Dermis microvascular lymphatic vessel endothelial cell (primary cell): ENCODE measurements at regions not wholly inside any gene's neighbourhood (a gene's known extent, or its start where the extent isn't known, plus 50 kb on each side); places are given as distances from the start of the nearest gene placed in this dataset.

ENCODE experiments used
- DNase-seq, 2 donors: peaks; one replicate each; pipeline versions ENCODE4 v3.0.0 to v3.0.0-alpha.2; 2010; ENCODE audit warnings: low read depth in 2 of 2

DNA sequence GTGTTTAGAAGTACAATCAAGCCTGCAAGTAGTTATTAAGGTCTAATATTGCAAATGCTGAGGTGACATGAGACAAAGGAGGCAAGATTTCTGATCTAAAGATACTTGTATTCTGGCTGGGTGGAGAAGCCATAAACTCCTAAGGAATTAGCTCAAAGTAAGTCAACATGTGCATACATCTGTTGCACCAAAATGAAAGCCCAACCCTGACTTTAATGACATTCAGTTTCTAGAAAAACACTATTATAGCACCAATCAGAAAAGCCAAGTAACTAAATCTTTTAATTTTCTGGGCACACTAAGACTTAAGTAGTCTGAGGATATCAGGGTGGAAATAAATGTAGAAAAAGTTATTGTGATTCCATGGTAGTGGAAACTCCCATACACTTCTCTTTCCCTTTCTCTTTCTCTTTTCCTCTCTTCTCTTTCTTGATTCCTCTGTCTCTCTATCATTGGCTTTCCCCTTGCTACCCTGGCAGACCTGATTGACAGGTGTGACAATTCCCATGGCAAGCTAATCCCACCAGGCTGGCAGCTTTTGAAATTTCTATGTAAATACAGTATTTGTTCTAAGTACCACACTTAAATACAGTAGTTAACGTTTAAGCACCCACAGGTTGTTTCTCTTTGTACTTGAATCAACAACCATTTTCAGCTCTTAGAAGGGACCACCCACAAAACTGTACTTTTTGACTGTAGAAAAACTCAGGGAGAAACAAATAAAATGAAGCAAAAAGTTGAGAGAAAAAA lies 528.4 kb upstream of the SEMA6D start:
- no peak for DNase-seq

DNA sequence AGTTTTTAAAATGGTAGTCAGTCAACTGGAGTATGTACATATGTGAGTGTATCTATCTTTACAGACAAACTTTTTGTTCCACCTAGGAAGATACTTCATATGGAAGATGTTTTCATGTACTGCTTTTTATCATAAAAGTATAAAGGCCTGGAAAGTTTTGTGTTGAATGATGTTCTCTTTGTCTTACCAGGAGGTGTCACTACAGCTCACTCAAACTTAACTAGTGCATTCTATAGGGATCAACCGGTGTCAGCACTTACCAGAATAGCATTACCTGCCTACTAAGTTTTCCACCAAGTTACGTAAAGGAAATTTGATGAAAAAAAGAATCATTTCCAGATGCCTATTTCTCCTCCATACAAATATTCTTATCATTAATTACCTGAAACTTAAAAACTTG lies 522.6 kb upstream of the SEMA6D start:
- DNase-seq, result peak; percentile 1 to 53

DNA sequence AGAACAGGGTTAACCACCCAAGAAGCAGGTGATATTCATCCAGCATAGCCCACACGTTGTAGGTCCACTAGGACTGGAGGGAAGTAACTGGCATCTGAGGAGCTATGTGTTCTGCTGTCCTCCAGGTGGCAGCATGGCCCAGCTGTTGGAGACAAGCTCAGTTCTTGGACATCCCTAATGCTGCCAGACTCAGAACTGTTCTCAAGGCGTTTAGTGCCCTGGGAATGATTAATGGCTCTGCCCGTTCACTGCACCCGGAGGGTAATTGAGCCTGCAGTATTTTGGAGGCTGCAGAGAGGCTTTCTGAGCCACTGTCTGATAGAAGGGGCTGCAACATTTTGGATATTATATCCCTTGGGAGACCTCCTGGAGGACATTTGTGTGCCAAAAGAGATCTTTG lies 521.3 kb upstream of the SEMA6D start:
- peak; percentile 53 to 83 for DNase-seq

DNA sequence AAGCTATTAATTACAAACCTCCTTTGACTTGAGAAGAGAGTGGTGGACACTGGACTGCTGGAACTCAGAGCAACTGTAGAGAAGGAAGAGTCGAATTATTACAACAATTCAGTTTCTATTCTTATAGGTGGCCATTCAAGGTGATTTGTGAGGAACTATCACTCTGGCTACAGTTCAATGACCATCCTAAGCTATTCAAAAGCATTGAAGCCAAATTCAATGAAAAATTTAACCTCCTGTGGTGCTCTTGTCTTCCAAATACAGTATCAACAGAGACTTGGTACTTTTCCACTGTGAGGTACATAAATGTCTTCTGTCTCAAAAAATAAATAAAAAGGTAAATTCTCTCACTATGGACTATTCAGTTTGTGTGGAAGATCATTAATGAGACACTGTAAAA lies 513.3 kb upstream of the SEMA6D start:
- no peak for DNase-seq

DNA sequence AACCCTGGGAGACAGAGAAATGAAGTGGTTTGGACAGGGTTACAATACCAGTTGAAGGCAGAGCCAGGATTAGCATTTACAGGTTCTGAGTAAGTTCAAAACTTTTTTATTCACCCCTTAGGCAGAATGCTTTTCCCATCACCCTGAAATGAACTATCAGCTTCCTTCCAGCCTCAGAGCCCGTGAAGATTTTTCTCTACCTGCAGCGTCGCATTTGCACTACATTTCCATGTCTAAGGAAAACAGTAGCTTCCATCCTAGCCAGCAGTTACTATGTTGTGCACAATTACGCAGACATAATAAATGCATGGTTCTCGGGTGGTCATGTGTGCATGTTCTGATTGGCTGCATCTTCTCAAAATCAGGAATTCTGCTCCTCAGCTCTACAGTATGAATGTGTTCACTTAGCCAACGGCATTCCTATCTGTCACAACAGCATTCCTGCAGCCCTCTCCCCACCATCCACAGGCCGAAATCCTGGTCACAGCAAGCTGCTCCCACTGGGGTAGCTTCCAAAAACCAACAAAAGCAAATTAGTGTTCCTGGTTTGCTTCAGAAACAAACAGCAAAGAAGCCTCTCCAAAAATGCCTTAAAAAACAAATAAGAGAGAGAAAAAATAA lies 510.8 kb upstream of the SEMA6D start:
- no peak for DNase-seq

DNA sequence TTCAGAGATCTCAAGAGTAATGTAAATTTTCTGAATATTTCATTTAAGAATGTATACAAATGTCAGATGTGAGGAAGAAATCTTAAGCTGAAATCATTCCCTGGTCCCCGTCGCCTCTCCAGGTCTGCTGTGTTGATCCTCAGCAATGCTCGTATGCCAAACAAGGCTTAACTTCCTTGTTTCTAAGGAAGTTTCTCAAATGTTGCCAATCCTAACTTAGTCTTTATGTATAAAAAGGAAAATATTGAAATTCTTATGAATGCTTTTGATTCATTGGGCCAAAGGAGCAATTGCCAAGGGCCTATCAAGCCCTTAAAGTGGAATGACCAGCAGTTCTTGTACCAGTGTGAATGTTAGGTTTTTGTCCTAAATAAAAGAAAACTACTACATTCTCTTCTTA lies 507.7 kb upstream of the SEMA6D start:
- no peak for DNase-seq

DNA sequence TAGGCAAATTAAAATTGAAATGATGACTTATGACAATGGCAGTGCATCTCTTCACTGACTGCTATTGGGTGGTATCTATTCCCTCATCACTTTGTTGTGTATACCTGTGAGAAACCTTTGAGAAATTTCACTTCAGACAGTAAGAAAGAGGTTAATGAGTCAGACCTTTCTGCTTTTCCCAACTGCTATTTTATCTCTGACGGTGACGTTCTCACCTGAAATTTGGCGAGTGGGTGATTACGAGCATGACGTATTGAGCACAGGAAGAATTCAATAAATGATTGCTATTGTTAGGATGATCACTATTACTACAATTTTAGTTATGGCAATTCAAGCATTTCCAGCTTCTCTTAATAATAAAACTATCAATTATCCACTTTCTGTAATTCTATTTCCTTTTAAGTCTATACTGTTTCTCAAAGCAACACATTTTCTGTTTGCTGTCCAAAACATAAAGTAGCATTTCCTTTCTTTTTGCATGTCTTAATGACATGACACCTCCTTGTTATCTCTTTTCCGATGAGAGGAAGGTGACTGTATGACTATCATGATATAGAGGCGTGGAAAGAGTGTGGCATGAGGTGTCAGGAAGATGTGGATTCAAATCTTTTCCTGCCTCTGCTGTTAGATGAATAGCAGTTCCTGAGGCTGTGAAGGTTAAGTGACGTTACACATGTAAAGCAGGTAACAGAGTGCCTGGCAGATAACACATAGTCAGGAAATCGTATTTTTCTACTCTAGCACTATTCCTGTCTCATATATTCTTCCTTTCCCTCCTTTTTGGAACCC lies 504.9 kb upstream of the SEMA6D start:
- no peak for DNase-seq

DNA sequence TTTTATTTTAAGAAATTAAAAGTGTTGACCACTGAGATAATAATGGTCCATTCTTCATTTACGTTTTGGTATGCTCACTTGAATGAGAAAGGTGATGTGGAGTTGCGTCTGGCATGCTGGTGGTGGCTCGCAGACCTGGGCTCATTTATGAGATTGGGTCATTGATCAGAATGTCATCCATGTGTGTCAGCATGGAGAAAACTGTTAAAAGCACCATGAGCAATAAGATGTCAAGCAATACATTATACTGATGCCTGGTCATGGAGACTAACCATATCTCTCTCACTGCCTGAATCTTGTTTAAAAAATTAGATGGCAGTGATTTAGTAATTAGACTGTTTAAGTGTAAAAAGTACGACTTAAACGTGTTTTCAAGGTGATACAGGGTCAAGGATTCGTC lies 503.4 kb upstream of the SEMA6D start:
- DNase-seq, result no peak

DNA sequence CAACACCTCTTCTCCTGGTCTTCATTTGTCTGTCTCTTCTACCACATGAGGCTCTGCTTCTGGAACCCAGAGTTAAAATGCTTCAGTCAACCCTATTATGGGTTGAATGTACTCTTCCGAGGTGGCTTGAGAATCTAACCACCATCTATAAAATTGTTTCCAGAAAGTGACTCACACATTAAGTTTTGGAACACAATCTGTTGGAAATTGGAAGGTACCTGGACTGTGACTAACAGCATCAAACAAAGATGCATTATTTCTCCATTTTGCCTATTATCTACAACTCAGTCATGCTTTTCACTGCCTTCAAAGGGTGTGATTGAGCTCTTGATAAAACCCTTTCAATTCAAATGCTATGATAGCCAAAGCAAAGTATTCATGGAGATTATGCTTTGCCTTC lies 499.0 kb upstream of the SEMA6D start:
- DNase-seq, result no peak

DNA sequence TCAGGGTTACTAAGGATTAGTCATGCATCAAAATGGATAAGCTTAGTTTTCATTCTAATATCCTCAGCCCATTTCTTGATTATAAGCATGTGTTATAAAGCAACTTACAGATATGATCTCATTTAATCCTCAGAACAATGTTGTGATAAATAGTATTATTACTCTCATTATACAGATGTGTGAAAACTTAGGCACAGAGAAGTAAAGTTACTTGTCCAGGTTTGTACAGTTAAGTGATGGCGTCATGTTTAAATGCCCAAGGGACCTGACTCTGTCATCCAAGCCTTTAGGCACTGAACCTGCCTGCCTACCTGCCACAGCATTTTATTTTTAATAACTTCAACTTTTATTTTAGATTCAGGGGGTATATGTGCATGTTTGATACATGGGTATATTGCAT lies 472.9 kb upstream of the SEMA6D start:
- no peak for DNase-seq

DNA sequence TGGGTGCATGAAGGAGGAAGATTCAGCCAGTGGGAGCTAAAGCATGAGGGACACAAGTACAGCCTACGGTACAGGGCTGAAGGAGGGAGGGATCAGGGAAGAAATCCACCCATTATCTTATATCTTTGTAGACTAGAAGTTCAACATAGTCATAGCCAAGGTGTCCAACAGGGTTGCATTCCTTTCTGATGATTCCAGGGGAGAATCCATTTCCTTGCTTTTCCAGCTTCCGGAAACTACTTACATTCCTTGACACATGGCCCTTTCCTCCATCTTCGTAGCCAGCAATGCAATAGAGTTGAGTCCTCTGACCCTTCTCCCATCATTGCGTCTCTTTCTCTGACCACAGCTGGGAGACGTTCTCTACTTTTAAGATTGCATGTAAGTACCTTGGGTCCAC lies 471.0 kb upstream of the SEMA6D start:
- DNase-seq, result peak in 1 of 2 donors; percentile 15

DNA sequence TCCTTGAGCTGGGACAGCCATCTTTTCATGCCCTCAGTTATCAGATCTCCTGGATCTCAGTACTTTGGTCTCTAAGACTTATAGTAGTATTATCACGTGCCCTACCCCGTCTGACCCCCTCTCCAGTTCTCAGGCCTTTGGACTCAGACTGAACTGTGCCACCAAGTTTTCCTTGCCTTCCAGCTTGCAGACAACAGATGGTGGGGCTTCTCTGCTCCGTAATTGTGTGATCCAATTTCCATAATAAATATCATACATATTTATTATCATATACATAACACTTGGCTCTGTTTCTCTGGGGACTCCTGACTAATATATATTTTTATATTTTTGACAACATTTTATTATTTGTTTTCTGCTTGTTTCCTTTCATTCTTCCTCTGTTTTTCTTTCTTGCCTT lies 458.8 kb upstream of the SEMA6D start:
- no peak for DNase-seq

DNA sequence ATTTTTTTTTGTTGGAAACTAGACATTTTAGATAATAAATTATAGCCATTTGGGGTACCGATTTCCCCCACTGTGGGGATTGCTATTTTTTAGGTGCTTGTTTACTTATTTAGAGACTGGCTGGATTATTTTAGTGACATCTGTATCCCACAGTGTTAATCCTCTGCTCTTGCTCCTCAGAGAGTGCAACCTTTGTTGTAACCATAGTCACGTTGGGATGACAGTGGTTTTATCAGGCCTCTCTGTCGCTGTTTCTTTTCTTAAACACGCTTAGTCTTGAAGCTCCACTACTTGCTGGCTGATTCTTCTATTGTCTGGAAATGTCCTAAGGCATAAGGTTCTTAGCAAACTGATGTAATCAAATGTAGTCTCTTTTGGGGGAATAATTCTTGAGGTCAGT lies 451.6 kb upstream of the SEMA6D start:
- DNase-seq, result no peak

DNA sequence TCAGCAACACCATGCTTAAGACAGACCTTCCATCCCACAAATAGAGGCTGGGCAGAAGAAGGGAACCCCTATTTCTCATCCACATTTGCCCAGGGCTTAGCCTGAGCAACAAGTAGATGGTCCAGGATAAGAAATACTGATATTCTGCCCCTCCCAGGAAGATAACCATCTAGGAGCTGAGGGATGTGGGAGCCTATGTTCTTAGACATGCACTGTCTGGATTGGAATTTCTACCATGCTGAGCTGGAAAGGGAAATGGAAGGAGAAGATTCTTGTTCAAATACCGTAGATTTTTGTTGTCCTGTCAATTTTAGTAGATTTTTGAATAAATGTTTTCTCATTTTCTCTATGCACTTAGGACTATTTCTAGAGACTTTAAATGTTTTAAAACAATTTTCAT lies 450.7 kb upstream of the SEMA6D start:
- DNase-seq, result no peak

DNA sequence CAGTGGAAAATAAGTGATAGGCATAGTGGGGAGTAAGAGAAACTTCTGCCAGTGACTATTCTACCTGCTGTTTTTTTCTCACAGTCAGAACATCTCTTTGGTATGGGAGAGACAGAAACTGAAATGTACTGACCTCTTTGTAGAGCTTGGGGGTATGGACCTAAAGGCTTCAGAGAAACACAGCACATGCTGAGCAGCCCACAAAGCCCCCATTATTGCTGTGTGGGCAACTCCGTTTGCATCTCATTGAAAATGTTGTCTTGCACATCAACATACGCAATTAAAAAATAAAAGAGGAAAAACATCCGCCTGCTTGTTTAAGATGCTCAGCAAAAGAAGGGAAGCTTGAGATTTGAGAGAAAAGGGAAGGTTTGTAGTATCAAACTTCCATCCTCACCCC lies 443.4 kb upstream of the SEMA6D start:
- DNase-seq, result no peak

DNA sequence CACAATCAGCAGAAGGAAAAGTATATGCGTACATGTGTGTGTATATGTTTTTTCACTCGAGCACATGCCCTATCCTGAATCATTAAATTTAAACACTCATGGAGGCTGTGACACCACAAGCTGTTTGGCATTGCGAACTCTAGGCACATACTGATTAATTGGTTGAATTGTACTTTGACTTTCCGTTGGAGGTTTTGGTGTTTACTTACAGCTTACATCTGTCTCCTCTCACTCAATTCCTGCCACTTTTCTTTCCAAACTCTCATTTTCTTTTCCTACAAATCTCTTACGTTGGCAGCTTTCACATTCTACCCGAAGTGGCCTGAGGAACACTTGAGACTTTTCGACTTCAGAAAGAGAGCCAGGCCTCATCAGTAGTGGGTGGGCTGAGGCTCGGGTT lies 434.1 kb upstream of the SEMA6D start:
- DNase-seq, result no peak

DNA sequence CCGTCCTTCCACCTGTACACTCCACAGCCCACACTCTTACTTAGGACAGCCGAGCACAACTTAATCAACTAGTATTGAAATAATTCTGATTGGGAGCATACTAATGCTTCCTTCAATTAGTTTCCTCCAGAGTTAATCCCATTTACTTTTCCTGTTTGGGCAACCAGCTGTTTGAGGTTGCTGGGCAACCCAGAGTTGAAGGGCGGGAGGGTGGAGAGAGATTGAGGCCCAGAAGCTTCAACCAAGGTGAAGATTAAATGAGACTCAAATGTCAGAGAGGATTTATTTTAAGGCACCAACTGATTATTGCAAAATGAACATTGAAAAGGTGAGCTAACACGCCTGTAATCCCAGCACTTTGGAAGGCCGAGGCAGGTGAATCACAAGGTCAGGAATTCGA lies 428.5 kb upstream of the SEMA6D start:
- no peak for DNase-seq

DNA sequence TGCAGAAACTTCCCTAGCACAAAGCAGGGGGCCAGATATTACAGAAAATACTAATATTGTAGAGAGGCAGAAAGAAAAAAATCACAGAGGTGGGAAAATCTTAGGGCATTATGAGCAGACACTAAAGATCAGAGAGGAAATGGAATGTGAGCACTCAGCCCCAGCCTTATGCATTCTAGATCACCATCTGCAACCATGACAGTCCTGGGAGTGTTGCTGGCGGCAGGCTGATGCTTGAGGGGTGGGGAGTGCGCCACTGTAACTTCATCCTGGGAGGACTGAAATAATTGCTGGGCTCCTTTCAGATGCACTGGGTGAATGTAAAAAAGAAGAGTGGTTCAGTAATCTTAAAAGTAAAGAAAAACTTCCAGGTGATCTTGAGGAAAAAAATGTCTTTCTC lies 427.6 kb upstream of the SEMA6D start:
- DNase-seq, result no peak

DNA sequence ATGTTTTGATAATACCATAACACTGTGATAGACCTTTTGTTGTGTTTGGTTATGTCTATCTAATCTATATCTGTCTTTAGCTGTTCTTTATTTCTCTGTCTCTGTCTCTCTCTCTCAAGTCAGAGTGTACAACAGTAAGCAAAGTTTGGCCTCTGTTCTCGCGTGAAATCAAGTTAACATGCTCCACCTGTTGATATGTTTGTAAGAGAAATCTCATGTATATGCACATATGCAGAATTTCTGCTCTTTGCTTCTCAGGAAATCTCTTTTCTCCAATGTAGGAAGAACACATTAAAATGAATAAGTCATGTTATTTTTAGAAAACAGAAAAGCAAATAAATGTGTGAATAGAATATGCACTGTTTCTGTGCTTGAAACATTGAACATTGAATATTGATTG lies 425.5 kb upstream of the SEMA6D start:
- no peak for DNase-seq

DNA sequence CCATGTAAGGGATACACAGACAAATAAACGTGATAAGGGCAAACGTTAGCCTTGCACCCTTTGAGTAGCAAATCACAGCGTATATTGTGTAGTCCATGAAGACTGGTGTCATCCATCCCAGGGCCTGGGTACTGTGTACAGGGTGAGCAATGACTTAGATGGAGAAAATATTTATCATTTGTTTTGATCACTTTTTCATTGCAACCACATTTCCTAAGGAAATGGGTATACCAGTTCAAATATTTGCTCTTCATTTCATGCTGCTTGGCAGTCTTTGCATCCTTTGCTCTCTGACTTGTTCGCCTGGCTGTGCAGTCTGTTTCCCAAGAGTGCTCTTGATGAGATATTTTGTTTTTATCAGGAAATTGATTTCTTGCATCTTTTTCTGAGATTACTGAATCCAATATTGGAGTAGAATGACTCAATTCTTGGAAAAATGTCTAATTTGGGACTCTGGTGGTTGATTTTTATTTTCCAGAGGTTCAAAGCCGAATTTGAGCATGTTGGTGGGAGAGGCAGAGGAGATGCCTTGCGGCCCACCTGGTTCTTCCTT lies 424.6 kb upstream of the SEMA6D start:
- DNase-seq, result no peak

DNA sequence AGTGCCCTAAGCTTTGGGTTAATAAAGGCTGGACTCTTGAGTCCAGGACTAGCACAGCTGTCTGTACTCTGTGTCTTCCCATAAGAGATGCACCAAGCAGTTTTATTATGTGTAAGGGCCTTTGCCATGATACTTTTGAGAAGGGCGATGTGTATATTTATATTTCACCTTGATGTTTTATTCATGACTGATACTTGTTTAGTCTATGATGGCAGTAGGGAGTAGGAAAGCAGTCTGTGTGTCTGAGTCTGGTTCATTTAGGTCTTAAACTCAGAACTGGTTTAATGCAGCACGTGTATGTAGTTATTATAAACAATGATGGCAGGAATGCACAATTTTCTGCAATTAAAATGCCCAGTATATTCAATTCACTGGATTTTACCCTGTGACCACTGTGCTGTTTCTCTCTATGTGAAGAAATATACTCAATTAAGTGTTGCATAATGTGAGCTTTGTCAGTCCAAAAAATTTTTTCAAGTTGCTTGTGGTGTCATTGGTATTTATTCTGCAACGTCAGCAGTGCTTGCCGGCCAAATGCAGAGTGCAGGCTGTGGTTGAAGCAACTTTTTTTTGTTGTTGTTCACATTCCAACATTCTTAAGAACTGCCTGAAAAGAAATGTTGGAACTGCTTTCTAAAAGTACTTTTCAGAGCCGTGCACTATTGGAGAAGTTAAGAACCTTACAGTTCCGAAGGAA lies 423.7 kb upstream of the SEMA6D start:
- no peak for DNase-seq

DNA sequence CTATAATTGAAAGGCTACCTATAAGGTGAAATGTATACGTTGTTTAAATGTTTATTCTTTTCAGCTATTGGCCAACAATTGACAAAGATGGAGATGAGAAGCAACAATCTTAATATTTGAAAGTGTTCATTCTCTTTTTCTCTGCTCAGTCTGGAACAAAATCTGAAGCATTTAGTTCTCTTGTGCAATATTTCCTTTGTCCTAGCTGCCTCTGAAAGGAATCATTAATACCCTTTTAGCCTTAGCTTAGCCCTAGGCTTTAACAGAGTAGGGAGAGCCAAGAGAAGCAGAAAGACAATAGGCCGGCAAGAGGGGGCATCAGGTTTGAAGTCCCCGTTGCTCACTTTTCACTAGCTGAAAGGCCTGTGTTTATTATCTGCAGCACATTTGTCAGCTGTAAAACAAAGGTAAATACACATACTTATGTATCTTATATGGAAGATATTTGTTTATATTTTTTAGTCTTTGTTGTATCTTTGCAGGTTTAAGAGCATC lies 422.5 kb upstream of the SEMA6D start:
- no peak for DNase-seq
